Gastrocnemius medialis (tissue), 4 donors: ENCODE measurements at regions not wholly inside any gene's neighbourhood (a gene's known extent, or its start where the extent isn't known, plus 50 kb on each side); places are given as distances from the start of the nearest gene placed in this dataset.

Source experiments
- CTCF ChIP-seq, 5 experiments: fragments of 450-650 bp in 3 of 5; fragments of 200-600 bp in 2 of 5; sonication (generic) in 2 of 5; IDR thresholded peaks in 4 of 5; conservative IDR thresholded peaks in 1 of 5; 1 replicate in 4 of 5; 2 replicates in 1 of 5; pipeline ENCODE4 v1.5.1; 2016 to 2019; ENCODE audit warnings: antibody characterized with exemption in 5 of 5, mild to moderate bottlenecking in 3 of 5, moderate library complexity in 3 of 5
- POLR2A ChIP-seq, 2 donors: fragments of 450-650 bp; IDR thresholded peaks; one replicate each; pipeline ENCODE4 v1.6.1; 2017; ENCODE audit warnings: antibody characterized with exemption in 2 of 2, mild to moderate bottlenecking in 2 of 2, moderate library complexity in 2 of 2

- TF ChIP-seq CTCF (IDR thresholded peaks at IDR 0.05 in 4 of 5, conservative IDR thresholded peaks at IDR 0.05 in 1 of 5) (peak; percentile 59 to 85 (median 65)), POLR2A (IDR thresholded peaks at IDR 0.05) (no peak)
These were observed 134.7 kb upstream of the SCAF11 start for GRCh38 chr12:46124848-46125619.
